ENCODE measurements at regions not wholly inside any gene's neighbourhood (a gene's known extent, or its start where the extent isn't known, plus 50 kb on each side); places are given as distances from the start of the nearest gene placed in this dataset.
"Not testable (repeated sequence)": the region's sequence is repeated elsewhere in the genome, so short reads cannot be mapped to it uniquely, and the experiment has no call there.

- Histone ChIP-seq H3K27ac (ENCODE audit: control insufficient read depth, insufficient read depth, low read length) (no peak overlapping the region), H2AFZ (ENCODE audit: control insufficient read depth, low read length) (no peak overlapping the region), H3K9ac (ENCODE audit: control insufficient read depth, extremely low read depth, insufficient read depth, low read length) (no peak overlapping the region), H3K36me3 (ENCODE audit: control insufficient read depth in 2 of 2, extremely low read depth in 1 of 2, insufficient read depth in 2 of 2, low read length in 2 of 2) (no peaks in the 10 kb centered on the region), H3K27me3 (ENCODE audit: control insufficient read depth, extremely low read depth, insufficient read depth, low read length) (no peaks in the 10 kb centered on the region), H3K9me1 (ENCODE audit: control insufficient read depth, extremely low read depth, insufficient read depth, low read length) (no peaks in the 10 kb centered on the region), H4K20me1 (ENCODE audit: control insufficient read depth, extremely low read depth, insufficient read depth, low read length) (no peaks in the 10 kb centered on the region), H3K9me3 (ENCODE audit: control insufficient read depth, low read depth, low read length) (peaks cover 4% of the 10 kb centered on the region), H3K4me1 (ENCODE audit: control insufficient read depth, extremely low read depth, insufficient read depth, low read length) (no peaks in the 10 kb centered on the region), H3K4me2 (ENCODE audit: control insufficient read depth, extremely low read depth, insufficient read depth, low read depth, low read length) (no peak overlapping the region), H3K4me3 (ENCODE audit: control insufficient read depth in 2 of 3, extremely low read depth in 1 of 3, insufficient read depth in 2 of 3, low read depth in 1 of 3, low read length in 3 of 3) (no peak overlapping the region), H3K79me2 (ENCODE audit: control insufficient read depth, insufficient read depth, low read length) (no peaks in the 10 kb centered on the region)
- DNase-seq (ENCODE audit: low read depth, low spot score) (no peak), FAIRE-seq (no peak)
- TF ChIP-seq EZH2 (IDR thresholded peaks at IDR 0.05; ENCODE audit: low read length) (no peak), CTCF (optimal IDR thresholded peaks at IDR 0.05 in 1 of 3, IDR thresholded peaks at IDR 0.05 in 1 of 3, conservative IDR thresholded peaks at IDR 0.05 in 1 of 3; ENCODE audit: extremely low read depth in 1 of 3, insufficient read depth in 2 of 3, low read length in 3 of 3) (no peak)
- dilution Hi-C loops (cut with MboI; ENCODE audit: extremely low pct_ligation_motif_present, low sequenced_read_pairs), result no loop called here
Observed at GRCh38 chr18:77346208-77346810, 96.7 kb downstream of the GALR1 start.

GRCh38 chr18:77353349-77353748, 103.7 kb downstream of the GALR1 start:
- H3K27me3 ChIP-seq (ENCODE audit: control insufficient read depth, extremely low read depth, insufficient read depth, low read length); H3K9me3 ChIP-seq (ENCODE audit: control insufficient read depth, low read depth, low read length); dilution Hi-C loops (cut with MboI; ENCODE audit: extremely low pct_ligation_motif_present, low sequenced_read_pairs); FAIRE-seq; H3K4me1 ChIP-seq (ENCODE audit: control insufficient read depth, extremely low read depth, insufficient read depth, low read length); H3K36me3 ChIP-seq (ENCODE audit: control insufficient read depth in 2 of 2, extremely low read depth in 1 of 2, insufficient read depth in 2 of 2, low read length in 2 of 2); H3K79me2 ChIP-seq (ENCODE audit: control insufficient read depth, insufficient read depth, low read length); H3K9me1 ChIP-seq (ENCODE audit: control insufficient read depth, extremely low read depth, insufficient read depth, low read length); H3K4me2 ChIP-seq (ENCODE audit: control insufficient read depth, extremely low read depth, insufficient read depth, low read depth, low read length); H3K27ac ChIP-seq (ENCODE audit: control insufficient read depth, insufficient read depth, low read length); H4K20me1 ChIP-seq (ENCODE audit: control insufficient read depth, extremely low read depth, insufficient read depth, low read length); DNase-seq (ENCODE audit: low read depth, low spot score); H3K4me3 ChIP-seq (ENCODE audit: control insufficient read depth in 2 of 3, extremely low read depth in 1 of 3, insufficient read depth in 2 of 3, low read depth in 1 of 3, low read length in 3 of 3); H3K9ac ChIP-seq (ENCODE audit: control insufficient read depth, extremely low read depth, insufficient read depth, low read length); H2AFZ ChIP-seq (ENCODE audit: control insufficient read depth, low read length): not testable (repeated sequence)

All from keratinocyte (primary cell).